Bronchial epithelial cell (primary cell): ENCODE measurements at regions not wholly inside any gene's neighbourhood (a gene's known extent, or its start where the extent isn't known, plus 50 kb on each side); places are given as distances from the start of the nearest gene placed in this dataset.

Experiments
- DNase-seq: peaks from one replicate; pipeline ENCODE4 v3.0.0-alpha.2; 2010; ENCODE audit warnings: low read depth
- FAIRE-seq: peaks from 2 replicates; lab custom pipeline; 2011; peaks lifted over from hg19 to GRCh38; lab: Jason Lieb, UNC
- H3K27me3 ChIP-seq: 2 replicates; pipeline ENCODE4 v1.5.1; 2011; ENCODE audit warnings: low read length; ENCODE audit not compliant: control insufficient read depth, insufficient read depth
- H3K36me3 ChIP-seq: 2 replicates; pipeline ENCODE4 v1.5.1; 2011; ENCODE audit warnings: low read length; ENCODE audit not compliant: control insufficient read depth, insufficient read depth
- H3K4me3 ChIP-seq: 2 replicates; pipeline ENCODE4 v1.5.1; 2011; ENCODE audit warnings: mild to moderate bottlenecking, low read depth, low read length, control low read depth
- TF ChIP-seq, protein P1 (sequence below): IDR thresholded peaks from 2 replicates; pipeline ENCODE4 v1.5.1; 2011; ENCODE audit warnings: mild to moderate bottlenecking, moderate library complexity, low read length, control low read depth, inconsistent platforms; ENCODE audit not compliant: insufficient read depth, severe bottlenecking

DNA sequence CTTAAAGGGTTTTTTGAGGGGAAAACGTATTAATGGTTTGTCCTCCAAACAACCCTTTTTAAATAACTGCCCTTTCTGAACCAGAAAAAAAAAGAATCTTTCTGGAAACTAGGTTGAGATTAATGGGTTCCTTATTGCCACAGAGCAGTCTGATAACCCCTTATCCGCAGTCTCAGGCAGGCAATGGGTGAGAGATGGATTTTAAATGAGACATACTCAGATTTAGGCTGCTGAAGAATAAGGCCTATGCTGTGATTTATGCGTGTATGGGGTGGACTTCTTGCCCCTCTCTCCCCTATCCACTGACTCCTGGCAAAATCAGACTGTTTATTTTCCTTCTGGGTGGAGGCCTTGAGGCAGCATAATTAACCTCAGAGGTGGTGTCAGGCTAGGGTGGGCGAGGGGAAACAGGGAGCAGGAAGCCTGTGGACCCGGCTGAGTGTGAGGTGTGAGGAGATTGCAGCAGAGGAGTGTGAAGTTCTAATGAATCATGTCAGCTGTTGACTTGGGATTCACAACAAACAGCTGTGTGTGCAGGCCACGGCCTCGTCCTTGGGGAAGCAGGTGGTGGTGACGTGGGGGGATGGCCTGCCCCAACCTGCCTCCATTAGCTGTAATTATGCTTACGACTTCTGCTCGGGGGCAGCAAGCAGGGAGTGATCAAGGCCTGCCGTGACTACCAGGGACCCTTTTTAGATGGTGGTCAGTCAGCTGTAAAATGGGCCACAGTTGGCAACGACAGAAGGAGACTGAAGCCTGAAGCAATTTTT, 196.4 kb downstream of the SEMA6A start:
- no peaks in the 10 kb centered on the region for H3K27me3 ChIP-seq
- no peak overlapping the region for H3K4me3 ChIP-seq
- peak; percentile 33 for DNase-seq
- no peak for FAIRE-seq
- no peaks in the 10 kb centered on the region for H3K36me3 ChIP-seq
- TF ChIP-seq, protein P1, sequence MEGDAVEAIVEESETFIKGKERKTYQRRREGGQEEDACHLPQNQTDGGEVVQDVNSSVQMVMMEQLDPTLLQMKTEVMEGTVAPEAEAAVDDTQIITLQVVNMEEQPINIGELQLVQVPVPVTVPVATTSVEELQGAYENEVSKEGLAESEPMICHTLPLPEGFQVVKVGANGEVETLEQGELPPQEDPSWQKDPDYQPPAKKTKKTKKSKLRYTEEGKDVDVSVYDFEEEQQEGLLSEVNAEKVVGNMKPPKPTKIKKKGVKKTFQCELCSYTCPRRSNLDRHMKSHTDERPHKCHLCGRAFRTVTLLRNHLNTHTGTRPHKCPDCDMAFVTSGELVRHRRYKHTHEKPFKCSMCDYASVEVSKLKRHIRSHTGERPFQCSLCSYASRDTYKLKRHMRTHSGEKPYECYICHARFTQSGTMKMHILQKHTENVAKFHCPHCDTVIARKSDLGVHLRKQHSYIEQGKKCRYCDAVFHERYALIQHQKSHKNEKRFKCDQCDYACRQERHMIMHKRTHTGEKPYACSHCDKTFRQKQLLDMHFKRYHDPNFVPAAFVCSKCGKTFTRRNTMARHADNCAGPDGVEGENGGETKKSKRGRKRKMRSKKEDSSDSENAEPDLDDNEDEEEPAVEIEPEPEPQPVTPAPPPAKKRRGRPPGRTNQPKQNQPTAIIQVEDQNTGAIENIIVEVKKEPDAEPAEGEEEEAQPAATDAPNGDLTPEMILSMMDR, result no peak

DNA sequence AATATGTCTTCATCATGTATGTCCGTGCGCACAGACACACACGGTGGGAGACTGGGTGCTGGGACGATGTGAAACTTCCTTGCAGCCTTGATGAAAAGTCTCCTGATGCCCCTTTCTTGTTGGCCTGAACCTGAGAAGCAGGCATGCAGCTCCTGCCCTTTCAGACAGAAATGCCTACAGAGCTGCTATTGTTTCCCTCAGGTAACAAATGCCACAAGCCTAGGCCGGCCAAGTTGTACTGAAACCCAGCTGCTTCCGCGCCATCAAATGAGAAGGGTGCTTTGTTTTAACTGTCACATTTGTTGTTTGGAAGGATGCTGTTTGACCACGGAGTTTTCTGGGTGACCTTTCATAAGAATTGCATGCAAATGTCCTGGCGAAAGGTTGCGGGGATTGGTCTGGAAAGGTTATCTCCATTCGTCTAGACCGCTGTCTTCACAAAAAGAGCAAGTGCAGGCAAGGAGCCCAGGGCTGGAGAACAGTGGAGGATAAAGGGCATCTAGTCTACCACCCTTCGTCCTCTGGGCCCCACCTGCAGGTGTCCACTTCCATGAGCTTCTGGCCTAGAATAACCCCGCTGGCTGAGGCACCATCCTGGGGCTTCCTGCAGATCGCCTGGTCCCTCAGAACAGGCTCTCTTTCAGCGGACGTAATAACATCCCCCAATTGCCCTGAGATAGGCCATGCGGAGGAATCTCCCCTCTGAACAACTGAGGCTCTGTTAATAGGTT, 197.2 kb downstream of the SEMA6A start:
- no peak overlapping the region for H3K4me3 ChIP-seq
- no peaks in the 10 kb centered on the region for H3K36me3 ChIP-seq
- FAIRE-seq (no peak), DNase-seq (no peak)
- H3K27me3 ChIP-seq, result no peaks in the 10 kb centered on the region
- TF ChIP-seq, protein P1, result no peak

- DNase-seq (no peak), FAIRE-seq (peak; percentile 36)
- TF ChIP-seq, protein P1, result no peak
- Histone ChIP-seq H3K27me3 (no peaks in the 10 kb centered on the region), H3K4me3 (no peak overlapping the region), H3K36me3 (no peaks in the 10 kb centered on the region)
Measured at GRCh38 chr5:116375926-116376325, 198.7 kb downstream of the SEMA6A start.

- DNase-seq (no peak), FAIRE-seq (no peak)
- TF ChIP-seq, protein P1, result no peak
- Histone ChIP-seq H3K4me3 (no peak overlapping the region), H3K36me3 (no peaks in the 10 kb centered on the region), H3K27me3 (no peaks in the 10 kb centered on the region)
Measured at GRCh38 chr5:116374434-116374852, 200.2 kb downstream of the SEMA6A start.

DNA sequence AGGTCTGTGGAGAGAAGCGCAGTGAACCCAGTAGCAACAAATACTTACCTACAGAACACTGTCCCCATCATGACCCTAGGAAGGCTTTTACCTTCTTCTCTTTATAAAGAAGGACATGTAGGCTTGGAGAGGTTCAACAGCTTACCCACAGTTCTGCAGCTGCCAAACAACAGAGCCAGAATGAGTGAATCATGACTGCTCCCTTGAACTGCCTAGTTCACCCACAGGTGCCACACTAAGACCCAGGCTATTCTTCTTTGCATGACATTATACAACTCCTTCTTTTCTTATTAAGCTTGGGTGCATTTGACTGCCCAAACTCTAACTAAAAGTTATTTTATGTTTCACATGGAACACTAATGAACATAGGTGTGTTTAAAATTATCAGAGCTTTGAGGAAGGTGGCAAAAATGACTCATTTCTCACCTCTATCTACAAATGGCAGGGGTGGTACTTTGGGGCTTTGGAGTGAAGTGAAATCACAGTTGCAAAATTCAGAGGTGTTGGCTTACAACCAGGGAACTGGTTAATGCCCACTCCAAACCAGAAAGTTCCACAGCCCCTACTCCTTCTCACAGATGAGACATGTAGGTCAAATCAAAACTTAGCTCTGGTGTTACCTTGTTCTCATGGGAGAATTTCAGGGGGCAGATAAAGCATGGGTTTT, 201.6 kb downstream of the SEMA6A start:
- Histone ChIP-seq H3K27me3 (no peaks in the 10 kb centered on the region), H3K36me3 (no peaks in the 10 kb centered on the region), H3K4me3 (no peak overlapping the region)
- TF ChIP-seq, protein P1, result no peak
- FAIRE-seq (peak; percentile 7), DNase-seq (no peak)
